SK-N-SH treated with all-trans-retinoic acid at 6 μM for 48 hours (cell line): ENCODE measurements at regions not wholly inside any gene's neighbourhood (a gene's known extent, or its start where the extent isn't known, plus 50 kb on each side); places are given as distances from the start of the nearest gene placed in this dataset.

Experiments used
- ATAC-seq: fragments of 200-7000 bp; cut with Tn5 transposase; 3 replicates; pipeline ENCODE4 v1.9.1; 2020; ENCODE audit warnings: mild to moderate bottlenecking, moderate library complexity
- BACH2 ChIP-seq: fragments of 250-450 bp; sonication (Bioruptor Pico); IDR thresholded peaks from 2 replicates; pipeline ENCODE4 v1.9.0; 2021; ENCODE audit warnings: mild to moderate bottlenecking, borderline replicate concordance
- CSDC2 ChIP-seq: fragments of 250-450 bp; sonication (Bioruptor Pico); IDR thresholded peaks from 2 replicates; pipeline ENCODE4 v1.5.0; 2020; ENCODE audit warnings: mild to moderate bottlenecking, moderate library complexity
- CSRNP3 ChIP-seq: fragments of 250-450 bp; sonication (Bioruptor Pico); IDR thresholded peaks from 2 replicates; pipeline ENCODE4 v1.5.1; 2021; ENCODE audit warnings: mild to moderate bottlenecking, moderate library complexity
- ESRRG ChIP-seq: fragments of 250-450 bp; sonication (Bioruptor Pico); IDR thresholded peaks from 2 replicates; pipeline ENCODE4 v1.6.1; 2021; ENCODE audit warnings: mild to moderate bottlenecking
- GLIS3 ChIP-seq: fragments of 250-450 bp; sonication (Bioruptor Pico); IDR thresholded peaks from 2 replicates; pipeline ENCODE4 v1.5.0; 2020; ENCODE audit warnings: mild to moderate bottlenecking, moderate library complexity
- ISL1 ChIP-seq: fragments of 250-450 bp; sonication (Bioruptor Pico); IDR thresholded peaks from 2 replicates; pipeline ENCODE4 v2.1.2; 2022; ENCODE audit warnings: mild to moderate bottlenecking, moderate library complexity
- OSR1 ChIP-seq: fragments of 250-450 bp; sonication (Bioruptor Pico); IDR thresholded peaks from 2 replicates; pipeline ENCODE4 v1.8.0; 2022; ENCODE audit warnings: moderate library complexity, mild to moderate bottlenecking, inconsistent platforms
- RARB ChIP-seq: fragments of 250-450 bp; sonication (Bioruptor Pico); IDR thresholded peaks from 2 replicates; pipeline ENCODE4 v1.8.0; 2021; ENCODE audit warnings: mild to moderate bottlenecking, moderate library complexity
- TCF4 ChIP-seq: fragments of 250-450 bp; sonication (Bioruptor Pico); IDR thresholded peaks from 2 replicates; pipeline ENCODE4 v1.8.0; 2021; ENCODE audit warnings: mild to moderate bottlenecking, moderate library complexity, borderline replicate concordance
- TOX ChIP-seq: fragments of 250-450 bp; sonication (Bioruptor Pico); IDR thresholded peaks from 2 replicates; pipeline ENCODE4 v1.8.0; 2021; ENCODE audit warnings: mild to moderate bottlenecking, moderate library complexity, borderline replicate concordance
- ZC3H10 ChIP-seq: fragments of 250-450 bp; sonication (Bioruptor Pico); IDR thresholded peaks from 2 replicates; pipeline ENCODE4 v1.5.1; 2021; ENCODE audit warnings: mild to moderate bottlenecking, moderate library complexity
- ZFP30 ChIP-seq: fragments of 450-650 bp; formaldehyde crosslinking; IDR thresholded peaks from 2 replicates; pipeline ENCODE4 v1.5.0; 2022; ENCODE audit warnings: mild to moderate bottlenecking, moderate library complexity
- ZNF565 ChIP-seq: fragments of 450-650 bp; formaldehyde crosslinking; conservative IDR thresholded peaks from 2 replicates; pipeline ENCODE4 v1.5.0; 2020; ENCODE audit warnings: low read depth, mild to moderate bottlenecking, moderate library complexity
- ZNF70 ChIP-seq: fragments of 450-650 bp; formaldehyde crosslinking; IDR thresholded peaks from 2 replicates; pipeline ENCODE4 v1.5.0; 2020; ENCODE audit warnings: mild to moderate bottlenecking, moderate library complexity
- ZNF8 ChIP-seq: fragments of 450-650 bp; formaldehyde crosslinking; IDR thresholded peaks from 2 replicates; pipeline ENCODE4 v1.5.0; 2020; ENCODE audit warnings: mild to moderate bottlenecking, moderate library complexity
- TF ChIP-seq, protein P1 (sequence below): fragments of 250-450 bp; sonication (Bioruptor Pico); IDR thresholded peaks from 2 replicates; pipeline ENCODE4 v1.8.0; 2021; ENCODE audit warnings: low read depth, mild to moderate bottlenecking, moderate library complexity, borderline replicate concordance
- TF ChIP-seq, protein P2 (sequence below): fragments of 250-450 bp; sonication (Bioruptor Pico); IDR thresholded peaks from 2 replicates; pipeline ENCODE4 v1.5.0; 2020; ENCODE audit warnings: mild to moderate bottlenecking, moderate library complexity
- TF ChIP-seq, protein P3 (sequence below): fragments of 250-450 bp; sonication (Bioruptor Pico); IDR thresholded peaks from 2 replicates; pipeline ENCODE4 v1.5.1; 2020; ENCODE audit warnings: low read depth, mild to moderate bottlenecking, moderate library complexity
- TF ChIP-seq, protein P4 (sequence below): fragments of 250-450 bp; sonication (Bioruptor Pico); IDR thresholded peaks from 2 replicates; pipeline ENCODE4 v1.8.0; 2020; ENCODE audit warnings: mild to moderate bottlenecking, moderate library complexity, borderline replicate concordance

- no peak for TF ChIP-seq ISL1 (CRISPR knock-in tag)
- TF ChIP-seq, protein P1, sequence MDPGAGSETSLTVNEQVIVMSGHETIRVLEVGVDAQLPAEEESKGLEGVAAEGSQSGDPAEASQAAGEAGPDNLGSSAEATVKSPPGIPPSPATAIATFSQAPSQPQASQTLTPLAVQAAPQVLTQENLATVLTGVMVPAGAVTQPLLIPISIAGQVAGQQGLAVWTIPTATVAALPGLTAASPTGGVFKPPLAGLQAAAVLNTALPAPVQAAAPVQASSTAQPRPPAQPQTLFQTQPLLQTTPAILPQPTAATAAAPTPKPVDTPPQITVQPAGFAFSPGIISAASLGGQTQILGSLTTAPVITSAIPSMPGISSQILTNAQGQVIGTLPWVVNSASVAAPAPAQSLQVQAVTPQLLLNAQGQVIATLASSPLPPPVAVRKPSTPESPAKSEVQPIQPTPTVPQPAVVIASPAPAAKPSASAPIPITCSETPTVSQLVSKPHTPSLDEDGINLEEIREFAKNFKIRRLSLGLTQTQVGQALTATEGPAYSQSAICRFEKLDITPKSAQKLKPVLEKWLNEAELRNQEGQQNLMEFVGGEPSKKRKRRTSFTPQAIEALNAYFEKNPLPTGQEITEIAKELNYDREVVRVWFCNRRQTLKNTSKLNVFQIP (CRISPR knock-in tag) = no peak
- TF ChIP-seq, protein P2, sequence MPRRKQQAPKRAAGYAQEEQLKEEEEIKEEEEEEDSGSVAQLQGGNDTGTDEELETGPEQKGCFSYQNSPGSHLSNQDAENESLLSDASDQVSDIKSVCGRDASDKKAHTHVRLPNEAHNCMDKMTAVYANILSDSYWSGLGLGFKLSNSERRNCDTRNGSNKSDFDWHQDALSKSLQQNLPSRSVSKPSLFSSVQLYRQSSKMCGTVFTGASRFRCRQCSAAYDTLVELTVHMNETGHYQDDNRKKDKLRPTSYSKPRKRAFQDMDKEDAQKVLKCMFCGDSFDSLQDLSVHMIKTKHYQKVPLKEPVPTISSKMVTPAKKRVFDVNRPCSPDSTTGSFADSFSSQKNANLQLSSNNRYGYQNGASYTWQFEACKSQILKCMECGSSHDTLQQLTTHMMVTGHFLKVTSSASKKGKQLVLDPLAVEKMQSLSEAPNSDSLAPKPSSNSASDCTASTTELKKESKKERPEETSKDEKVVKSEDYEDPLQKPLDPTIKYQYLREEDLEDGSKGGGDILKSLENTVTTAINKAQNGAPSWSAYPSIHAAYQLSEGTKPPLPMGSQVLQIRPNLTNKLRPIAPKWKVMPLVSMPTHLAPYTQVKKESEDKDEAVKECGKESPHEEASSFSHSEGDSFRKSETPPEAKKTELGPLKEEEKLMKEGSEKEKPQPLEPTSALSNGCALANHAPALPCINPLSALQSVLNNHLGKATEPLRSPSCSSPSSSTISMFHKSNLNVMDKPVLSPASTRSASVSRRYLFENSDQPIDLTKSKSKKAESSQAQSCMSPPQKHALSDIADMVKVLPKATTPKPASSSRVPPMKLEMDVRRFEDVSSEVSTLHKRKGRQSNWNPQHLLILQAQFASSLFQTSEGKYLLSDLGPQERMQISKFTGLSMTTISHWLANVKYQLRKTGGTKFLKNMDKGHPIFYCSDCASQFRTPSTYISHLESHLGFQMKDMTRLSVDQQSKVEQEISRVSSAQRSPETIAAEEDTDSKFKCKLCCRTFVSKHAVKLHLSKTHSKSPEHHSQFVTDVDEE = no peak
- TF ChIP-seq TCF4 (CRISPR knock-in tag) = no peak
- TF ChIP-seq, all 23 proteins: peak for 0
Observed at GRCh38 chr9:103068753-103069152, 73.6 kb downstream of the CYLC2 start.

DNA sequence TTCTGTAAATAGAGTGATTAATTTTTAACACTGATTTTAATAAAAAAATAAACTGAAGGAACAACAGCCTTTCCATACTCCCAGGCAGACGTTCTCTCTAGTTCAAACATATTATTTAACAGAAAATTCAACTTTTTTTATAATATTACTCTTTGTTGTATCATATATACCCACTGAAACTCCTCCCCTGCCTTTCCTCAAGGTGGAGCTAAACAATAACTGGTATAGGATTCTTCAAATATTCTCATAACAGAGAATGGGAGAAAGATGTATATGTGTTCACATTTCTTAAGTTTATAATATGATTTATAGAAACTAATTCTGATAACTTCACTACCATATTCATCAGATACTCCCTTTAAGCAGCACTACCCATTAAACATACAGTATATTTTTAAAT lies 83.4 kb downstream of the CYLC2 start:
- TF ChIP-seq, protein P1 (CRISPR knock-in tag) = no peak
- TF ChIP-seq BACH2 (CRISPR knock-in tag) (no peak), ESRRG (CRISPR knock-in tag) (no peak), RARB (CRISPR knock-in tag) (no peak), TCF4 (CRISPR knock-in tag) (no peak), GLIS3 (CRISPR knock-in tag) (no peak), OSR1 (CRISPR knock-in tag) (no peak), CSRNP3 (CRISPR knock-in tag) (no peak), ZNF70 (CRISPR knock-in tag) (no peak)
- TF ChIP-seq, protein P3, sequence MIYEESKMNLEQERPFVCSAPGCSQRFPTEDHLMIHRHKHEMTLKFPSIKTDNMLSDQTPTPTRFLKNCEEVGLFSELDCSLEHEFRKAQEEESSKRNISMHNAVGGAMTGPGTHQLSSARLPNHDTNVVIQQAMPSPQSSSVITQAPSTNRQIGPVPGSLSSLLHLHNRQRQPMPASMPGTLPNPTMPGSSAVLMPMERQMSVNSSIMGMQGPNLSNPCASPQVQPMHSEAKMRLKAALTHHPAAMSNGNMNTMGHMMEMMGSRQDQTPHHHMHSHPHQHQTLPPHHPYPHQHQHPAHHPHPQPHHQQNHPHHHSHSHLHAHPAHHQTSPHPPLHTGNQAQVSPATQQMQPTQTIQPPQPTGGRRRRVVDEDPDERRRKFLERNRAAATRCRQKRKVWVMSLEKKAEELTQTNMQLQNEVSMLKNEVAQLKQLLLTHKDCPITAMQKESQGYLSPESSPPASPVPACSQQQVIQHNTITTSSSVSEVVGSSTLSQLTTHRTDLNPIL (CRISPR knock-in tag) = no peak
- TF ChIP-seq, protein P2 = no peak
- TF ChIP-seq, all 23 proteins: peak for 0
- no peak for ATAC-seq

More at GRCh38 chr9:103068753-103069152, 73.6 kb downstream of the CYLC2 start:
- ATAC-seq = no peak

GRCh38 chr9:103082494-103082893 lies 87.4 kb downstream of the CYLC2 start:
- no peak for ATAC-seq
- TF ChIP-seq ZFP30 (CRISPR knock-in tag) = no peak
- no peak for TF ChIP-seq ZC3H10 (CRISPR knock-in tag)
- no peak for TF ChIP-seq RARB (CRISPR knock-in tag)
- no peak for TF ChIP-seq GLIS3 (CRISPR knock-in tag)
- TF ChIP-seq CSDC2 (CRISPR knock-in tag) = no peak
- TF ChIP-seq ESRRG (CRISPR knock-in tag) = 0 out of 2 replicates have a peak, but pooled peaks have one; percentile 61
- no peak for TF ChIP-seq ZNF70 (CRISPR knock-in tag)
- TF ChIP-seq ZNF565 (CRISPR knock-in tag) = no peak
- TF ChIP-seq, protein P3 (CRISPR knock-in tag) = no peak
- TF ChIP-seq ZNF8 (CRISPR knock-in tag) = no peak
- TF ChIP-seq ISL1 (CRISPR knock-in tag) = peak; percentile 50
- TF ChIP-seq OSR1 (CRISPR knock-in tag) = no peak
- no peak for TF ChIP-seq TOX (CRISPR knock-in tag)
- peak; percentile 63; the same call in 1 of the 2 replicates for TF ChIP-seq TCF4 (CRISPR knock-in tag)
- TF ChIP-seq, protein P4, sequence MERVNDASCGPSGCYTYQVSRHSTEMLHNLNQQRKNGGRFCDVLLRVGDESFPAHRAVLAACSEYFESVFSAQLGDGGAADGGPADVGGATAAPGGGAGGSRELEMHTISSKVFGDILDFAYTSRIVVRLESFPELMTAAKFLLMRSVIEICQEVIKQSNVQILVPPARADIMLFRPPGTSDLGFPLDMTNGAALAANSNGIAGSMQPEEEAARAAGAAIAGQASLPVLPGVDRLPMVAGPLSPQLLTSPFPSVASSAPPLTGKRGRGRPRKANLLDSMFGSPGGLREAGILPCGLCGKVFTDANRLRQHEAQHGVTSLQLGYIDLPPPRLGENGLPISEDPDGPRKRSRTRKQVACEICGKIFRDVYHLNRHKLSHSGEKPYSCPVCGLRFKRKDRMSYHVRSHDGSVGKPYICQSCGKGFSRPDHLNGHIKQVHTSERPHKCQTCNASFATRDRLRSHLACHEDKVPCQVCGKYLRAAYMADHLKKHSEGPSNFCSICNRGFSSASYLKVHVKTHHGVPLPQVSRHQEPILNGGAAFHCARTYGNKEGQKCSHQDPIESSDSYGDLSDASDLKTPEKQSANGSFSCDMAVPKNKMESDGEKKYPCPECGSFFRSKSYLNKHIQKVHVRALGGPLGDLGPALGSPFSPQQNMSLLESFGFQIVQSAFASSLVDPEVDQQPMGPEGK (CRISPR knock-in tag) = no peak
